Bronchial epithelial cell (primary cell): ENCODE measurements at regions not wholly inside any gene's neighbourhood (a gene's known extent, or its start where the extent isn't known, plus 50 kb on each side); places are given as distances from the start of the nearest gene placed in this dataset.
A peak's percentile ranks its signal among the peaks of the same experiment; 100 is the strongest.

Experiments used
- DNase-seq: peaks from one replicate; pipeline ENCODE4 v3.0.0-alpha.2; 2010; ENCODE audit warnings: low read depth
- FAIRE-seq: peaks from 2 replicates; lab custom pipeline; 2011; peaks lifted over from hg19 to GRCh38; lab: Jason Lieb, UNC
- H3K27me3 ChIP-seq: 2 replicates; pipeline ENCODE4 v1.5.1; 2011; ENCODE audit warnings: low read length; ENCODE audit not compliant: control insufficient read depth, insufficient read depth
- H3K36me3 ChIP-seq: 2 replicates; pipeline ENCODE4 v1.5.1; 2011; ENCODE audit warnings: low read length; ENCODE audit not compliant: control insufficient read depth, insufficient read depth
- H3K4me3 ChIP-seq: 2 replicates; pipeline ENCODE4 v1.5.1; 2011; ENCODE audit warnings: mild to moderate bottlenecking, low read depth, low read length, control low read depth
- CTCF ChIP-seq: IDR thresholded peaks from 2 replicates; pipeline ENCODE4 v1.5.1; 2011; ENCODE audit warnings: mild to moderate bottlenecking, moderate library complexity, low read length, control low read depth, inconsistent platforms; ENCODE audit not compliant: insufficient read depth, severe bottlenecking

GRCh38 chr10:36021096-36021495 is 379.0 kb upstream of the FZD8 start:
- no peak for FAIRE-seq
- no peak overlapping the region for H3K4me3 ChIP-seq
- no peak for DNase-seq
- no peak for TF ChIP-seq CTCF
- H3K27me3 ChIP-seq, result no peaks in the 10 kb centered on the region
- no peaks in the 10 kb centered on the region for H3K36me3 ChIP-seq

GRCh38 chr10:36019749-36020148 is 377.7 kb upstream of the FZD8 start:
- Histone ChIP-seq H3K36me3 (no peaks in the 10 kb centered on the region), H3K4me3 (no peak overlapping the region), H3K27me3 (no peaks in the 10 kb centered on the region)
- FAIRE-seq, result no peak
- TF ChIP-seq CTCF, result no peak
- DNase-seq, result no peak

GRCh38 chr10:36018996-36019395 is 376.9 kb upstream of the FZD8 start:
- H3K4me3 ChIP-seq, result no peak overlapping the region
- H3K27me3 ChIP-seq, result no peaks in the 10 kb centered on the region
- no peak for FAIRE-seq
- TF ChIP-seq CTCF, result no peak
- no peaks in the 10 kb centered on the region for H3K36me3 ChIP-seq
- DNase-seq, result no peak

GRCh38 chr10:36017137-36017536 is 375.0 kb upstream of the FZD8 start:
- FAIRE-seq, result no peak
- TF ChIP-seq CTCF, result no peak
- peak; percentile 57 for DNase-seq

GRCh38 chr10:36007369-36007768 is 365.3 kb upstream of the FZD8 start:
- Histone ChIP-seq H3K4me3 (no peak overlapping the region), H3K36me3 (no peaks in the 10 kb centered on the region), H3K27me3 (no peaks in the 10 kb centered on the region)
- no peak for TF ChIP-seq CTCF
- FAIRE-seq (no peak), DNase-seq (no peak)

More at GRCh38 chr10:36017137-36017536, 375.0 kb upstream of the FZD8 start:
- no peak overlapping the region for H3K4me3 ChIP-seq
- no peaks in the 10 kb centered on the region for H3K27me3 ChIP-seq
- no peaks in the 10 kb centered on the region for H3K36me3 ChIP-seq

GRCh38 chr10:36003688-36004087 is 361.6 kb upstream of the FZD8 start:
- TF ChIP-seq CTCF, result no peak
- Histone ChIP-seq H3K36me3 (no peaks in the 10 kb centered on the region), H3K4me3 (no peak overlapping the region), H3K27me3 (no peaks in the 10 kb centered on the region)
- DNase-seq (no peak), FAIRE-seq (no peak)
